ENCODE measurements at regions not wholly inside any gene's neighbourhood (a gene's known extent, or its start where the extent isn't known, plus 50 kb on each side); places are given as distances from the start of the nearest gene placed in this dataset.

DNA sequence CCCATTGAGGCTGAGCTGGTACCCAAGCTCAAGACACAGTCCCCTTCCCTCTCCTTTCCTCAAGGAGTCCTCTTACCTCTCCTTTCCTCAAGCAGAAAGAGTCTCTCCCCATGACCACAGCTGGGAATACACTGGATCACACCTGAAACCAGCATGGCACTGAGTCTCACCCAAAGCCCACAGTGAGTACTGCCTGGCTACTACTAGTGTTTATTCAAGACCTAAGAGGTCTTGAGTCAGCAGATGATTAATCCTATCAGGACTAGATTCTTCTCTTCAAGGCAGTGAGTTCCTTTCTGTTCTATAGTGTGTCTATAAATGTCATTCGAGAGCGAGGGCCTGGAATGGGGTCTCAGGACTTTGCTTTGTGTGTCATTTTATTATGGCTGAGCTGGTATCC, 111.4 kb downstream of the METTL4 start:
- no peak for DNase-seq

DNA sequence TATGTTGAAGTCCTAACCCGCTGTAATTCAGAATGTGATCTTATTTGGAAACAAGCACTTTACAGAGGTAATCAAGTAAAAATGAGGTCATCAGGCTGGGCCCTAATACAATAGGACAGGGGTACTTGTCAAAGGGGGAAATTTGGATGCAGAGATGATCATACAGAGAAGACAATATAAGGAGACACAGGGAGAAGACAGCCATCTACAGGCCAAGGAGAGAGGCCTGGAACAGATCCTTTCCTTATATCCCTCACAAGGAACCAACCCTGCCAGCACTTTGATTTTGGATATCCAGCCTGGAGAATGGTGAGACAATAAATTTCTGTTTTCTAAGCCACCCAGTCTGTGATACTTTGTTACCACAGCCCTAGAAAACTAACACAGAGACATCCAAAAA, 104.3 kb downstream of the METTL4 start:
- DNase-seq = no peak

DNA sequence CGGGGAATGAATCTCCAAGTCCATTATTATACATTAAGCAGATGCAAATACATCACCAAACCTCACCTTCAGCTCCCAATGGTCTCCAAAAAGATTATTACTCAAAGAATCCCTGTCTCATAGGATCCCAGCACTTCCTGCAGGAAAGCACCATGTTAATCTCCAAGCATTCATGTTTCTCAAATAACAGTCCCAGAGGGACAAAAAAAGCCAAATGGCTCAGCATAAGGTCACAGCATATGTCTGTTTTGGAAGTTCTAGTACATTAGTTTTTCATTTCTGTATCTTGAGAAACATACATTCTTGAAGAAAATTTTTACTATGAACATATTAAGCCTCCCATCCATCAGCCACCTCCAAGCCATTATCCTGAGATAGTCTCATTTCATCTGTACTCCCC, 103.3 kb downstream of the METTL4 start:
- DNase-seq = no peak

DNA sequence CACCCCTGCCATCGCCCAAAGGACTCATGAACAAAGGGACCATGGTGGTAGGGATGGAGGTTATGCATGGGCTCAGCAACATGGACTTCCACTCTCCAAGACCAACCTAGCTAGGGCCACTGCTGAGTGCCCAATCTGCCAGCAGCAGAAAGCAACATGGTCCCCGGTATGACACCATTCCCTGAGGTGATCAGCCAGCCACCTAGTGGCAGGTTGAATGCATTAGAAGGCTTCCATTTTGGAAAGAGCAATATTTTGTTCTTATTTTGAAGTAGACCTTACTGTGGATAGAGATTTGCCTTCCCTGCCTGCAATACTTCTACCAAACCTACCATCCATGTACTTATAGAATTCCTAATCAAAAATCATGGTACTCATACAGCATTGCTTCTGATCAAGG, 99.8 kb downstream of the METTL4 start:
- no peak for DNase-seq

DNA sequence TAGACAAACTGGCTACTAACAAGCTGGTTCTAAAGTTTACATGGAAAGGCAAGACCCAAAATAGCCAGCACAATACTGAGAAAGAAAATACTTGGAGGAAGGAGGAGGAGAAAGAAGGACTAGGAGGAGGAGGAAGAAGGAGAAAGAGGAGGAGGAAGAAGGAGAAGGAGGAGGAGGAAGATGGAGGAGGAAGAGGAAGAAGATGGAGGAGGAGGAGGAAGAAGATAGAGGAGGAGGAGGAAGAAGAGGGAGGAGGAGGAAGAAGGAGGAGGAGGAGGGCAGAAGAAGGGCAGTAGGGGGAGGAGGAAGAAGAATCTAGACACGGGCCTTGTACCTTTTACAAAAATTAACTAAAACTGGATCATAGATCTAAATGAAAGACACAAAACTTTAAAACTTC, 92.6 kb downstream of the METTL4 start:
- no peak for DNase-seq

DNA sequence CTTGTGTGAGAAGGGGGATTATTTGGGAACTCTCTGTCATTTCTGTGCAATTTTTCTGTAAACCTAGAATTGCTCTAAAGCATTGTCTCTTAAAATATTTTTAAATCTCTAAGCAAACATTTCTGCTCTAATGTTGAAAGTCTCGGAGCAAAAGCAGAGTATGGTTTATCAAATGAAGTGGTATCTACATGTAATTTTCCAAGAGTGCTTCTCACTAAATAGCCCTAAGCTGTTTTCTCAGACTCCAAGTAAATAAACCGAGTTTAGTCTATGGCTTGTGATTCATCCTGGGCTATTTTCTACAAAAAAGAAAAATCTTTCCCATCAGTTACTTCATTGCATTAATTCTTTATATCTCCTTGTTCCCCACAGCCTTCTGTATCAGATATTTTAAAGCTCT, 90.8 kb downstream of the METTL4 start:
- DNase-seq = no peak

DNA sequence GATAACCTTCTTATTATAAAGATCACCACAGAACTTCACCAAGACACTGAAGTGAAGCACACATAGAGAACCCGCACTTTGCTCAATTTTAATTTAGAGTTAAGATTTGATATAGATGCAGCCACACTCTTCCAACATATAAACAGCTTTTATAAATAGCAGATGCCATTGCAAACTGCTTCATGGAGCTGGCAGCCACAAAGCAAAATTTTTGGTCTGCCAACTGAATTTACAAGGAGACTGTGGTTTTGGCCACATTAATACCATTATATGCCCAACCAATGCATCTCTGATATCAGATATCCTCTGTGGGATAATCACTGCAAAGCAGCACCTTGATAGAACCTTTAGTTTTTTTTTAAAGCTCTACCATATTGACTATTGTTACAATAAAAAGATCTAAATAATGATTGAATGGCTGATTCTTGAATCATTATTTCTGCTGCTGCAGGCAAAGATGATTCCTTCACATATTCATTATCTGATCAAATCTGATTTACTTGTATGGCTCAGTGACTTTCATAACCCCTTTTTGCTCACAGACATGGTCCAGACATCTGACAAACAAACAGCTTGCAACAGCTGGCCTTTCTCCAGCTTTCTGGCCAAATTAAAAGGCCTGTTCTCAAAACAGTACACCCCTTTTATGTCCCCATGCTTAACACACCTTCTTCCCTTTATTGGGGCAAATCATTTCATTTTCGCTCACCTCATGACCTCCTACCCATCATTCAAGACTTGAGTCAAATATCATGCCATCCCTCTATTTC, 88.4 kb downstream of the METTL4 start:
- no peak for DNase-seq

DNA sequence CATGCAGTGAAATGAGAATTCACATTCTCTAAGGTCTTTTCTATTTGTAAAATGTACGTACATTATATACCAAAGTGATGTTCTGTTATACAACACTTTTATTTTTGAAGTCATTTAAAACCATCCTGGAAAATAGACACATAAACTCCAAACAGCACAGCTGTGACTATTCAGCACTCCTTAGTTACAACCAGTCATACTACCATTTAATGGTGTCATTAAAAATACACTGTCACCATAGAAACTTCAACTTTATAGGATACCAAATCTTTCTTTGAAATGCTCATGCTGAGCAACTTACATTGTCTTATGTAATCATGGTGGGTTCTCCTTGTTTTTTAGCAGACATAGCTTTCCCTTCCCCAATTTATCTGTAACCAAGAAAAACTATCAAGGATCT, 85.3 kb downstream of the METTL4 start:
- DNase-seq = no peak

DNA sequence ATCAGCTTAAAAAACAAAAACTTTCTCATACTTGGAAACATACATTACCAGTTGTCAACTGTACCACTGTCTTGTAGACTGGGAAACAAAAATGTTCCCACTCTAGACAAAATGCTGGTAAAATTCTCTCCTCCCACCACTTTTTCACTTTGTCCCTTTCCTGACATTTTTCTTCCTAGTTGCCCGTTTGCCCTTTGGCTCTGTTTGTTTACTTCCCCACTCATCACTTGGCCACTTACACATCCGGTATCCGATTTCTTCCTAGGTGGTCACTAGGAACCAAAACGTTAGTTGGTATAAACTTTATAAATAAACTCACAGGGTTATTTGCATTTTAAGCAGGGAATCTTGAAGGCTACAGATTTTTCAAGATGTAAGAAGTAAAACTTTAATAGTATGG, 84.9 kb downstream of the METTL4 start:
- DNase-seq = no peak
